ENCODE measurements at regions not wholly inside any gene's neighbourhood (a gene's known extent, or its start where the extent isn't known, plus 50 kb on each side); places are given as distances from the start of the nearest gene placed in this dataset.

- no peak overlapping the region for H3K4me3 Mint-ChIP-seq
- no peak overlapping the region for H3K27ac Mint-ChIP-seq
- no peaks in the 10 kb centered on the region for H3K36me3 Mint-ChIP-seq (ENCODE audit: low read depth)
- peaks cover 8% of the 10 kb centered on the region for H3K9me3 Mint-ChIP-seq
- H3K4me1 Mint-ChIP-seq = no peaks in the 10 kb centered on the region
- ChIA-PET POLR2A (no interaction called here), CTCF (no interaction called here)
- H3K27me3 Mint-ChIP-seq = no peaks in the 10 kb centered on the region
- DNase-seq = no peak
Measured at GRCh38 chr6:164321297-164321696, 906.8 kb downstream of the QKI start.

GRCh38 chr6:164315376-164315775 is 900.9 kb downstream of the QKI start:
- Mint-ChIP-seq H3K4me1 (no peaks in the 10 kb centered on the region), H3K27ac (no peak overlapping the region), H3K9me3 (no peaks in the 10 kb centered on the region), H3K4me3 (no peak overlapping the region), H3K27me3 (no peaks in the 10 kb centered on the region), H3K36me3 (ENCODE audit: low read depth) (no peaks in the 10 kb centered on the region)
- ChIA-PET POLR2A (no interaction called here), CTCF (no interaction called here)
- no peak for DNase-seq

GRCh38 chr6:164308339-164308738 is 893.8 kb downstream of the QKI start:
- POLR2A ChIA-PET = no interaction called here
- CTCF ChIA-PET = no interaction called here
- Mint-ChIP-seq H3K4me1 (no peaks in the 10 kb centered on the region), H3K4me3 (no peak overlapping the region), H3K27ac (no peak overlapping the region), H3K9me3 (peaks cover 2% of the 10 kb centered on the region), H3K36me3 (ENCODE audit: low read depth) (no peaks in the 10 kb centered on the region), H3K27me3 (no peaks in the 10 kb centered on the region)
- DNase-seq = no peak

GRCh38 chr6:164303102-164303964 is 888.8 kb downstream of the QKI start:
- H3K27me3 Mint-ChIP-seq = no peaks in the 10 kb centered on the region
- no peaks in the 10 kb centered on the region for H3K36me3 Mint-ChIP-seq (ENCODE audit: low read depth)
- CTCF ChIA-PET = no interaction called here
- POLR2A ChIA-PET = no interaction called here
- no peak overlapping the region for H3K27ac Mint-ChIP-seq
- peaks cover 5% of the 10 kb centered on the region for H3K9me3 Mint-ChIP-seq
- no peaks in the 10 kb centered on the region for H3K4me1 Mint-ChIP-seq
- no peak for DNase-seq
- H3K4me3 Mint-ChIP-seq = no peak overlapping the region

GRCh38 chr6:164296411-164296810 is 881.9 kb downstream of the QKI start:
- Mint-ChIP-seq H3K27me3 (no peaks in the 10 kb centered on the region), H3K9me3 (peaks cover 3% of the 10 kb centered on the region), H3K4me3 (no peak overlapping the region), H3K4me1 (no peaks in the 10 kb centered on the region), H3K36me3 (ENCODE audit: low read depth) (no peaks in the 10 kb centered on the region), H3K27ac (no peak overlapping the region)
- POLR2A ChIA-PET = no interaction called here
- DNase-seq = no peak
- CTCF ChIA-PET = no interaction called here

- Mint-ChIP-seq H3K27me3 (no peaks in the 10 kb centered on the region), H3K4me3 (no peak overlapping the region), H3K4me1 (no peaks in the 10 kb centered on the region), H3K27ac (no peak overlapping the region), H3K9me3 (peaks cover 5% of the 10 kb centered on the region), H3K36me3 (ENCODE audit: low read depth) (no peaks in the 10 kb centered on the region)
- POLR2A ChIA-PET = no interaction called here
- CTCF ChIA-PET = no interaction called here
- no peak for DNase-seq
Measured at GRCh38 chr6:164294047-164294784, 879.7 kb downstream of the QKI start.

- H3K27me3 Mint-ChIP-seq = no peaks in the 10 kb centered on the region
- H3K4me3 Mint-ChIP-seq = no peak overlapping the region
- no peak for DNase-seq
- ChIA-PET POLR2A (no interaction called here), CTCF (no interaction called here)
- no peaks in the 10 kb centered on the region for H3K4me1 Mint-ChIP-seq
- H3K9me3 Mint-ChIP-seq = peaks cover 6% of the 10 kb centered on the region
- no peaks in the 10 kb centered on the region for H3K36me3 Mint-ChIP-seq (ENCODE audit: low read depth)
- H3K27ac Mint-ChIP-seq = no peak overlapping the region
Measured at GRCh38 chr6:164291224-164291623, 876.7 kb downstream of the QKI start.

GRCh38 chr6:164290101-164290500 is 875.6 kb downstream of the QKI start:
- no peak for DNase-seq
- ChIA-PET CTCF (no interaction called here), POLR2A (no interaction called here)
- H3K27ac Mint-ChIP-seq = no peak overlapping the region
- no peak overlapping the region for H3K4me3 Mint-ChIP-seq
- H3K27me3 Mint-ChIP-seq = no peaks in the 10 kb centered on the region
- peaks cover 6% of the 10 kb centered on the region for H3K9me3 Mint-ChIP-seq
- no peaks in the 10 kb centered on the region for H3K4me1 Mint-ChIP-seq
- H3K36me3 Mint-ChIP-seq (ENCODE audit: low read depth) = no peaks in the 10 kb centered on the region

GRCh38 chr6:164286011-164286410 is 871.5 kb downstream of the QKI start:
- no peaks in the 10 kb centered on the region for H3K27me3 Mint-ChIP-seq
- CTCF ChIA-PET = no interaction called here

GRCh38 chr6:164283574-164283973 is 869.1 kb downstream of the QKI start:
- Mint-ChIP-seq H3K4me3 (no peak overlapping the region), H3K27ac (no peak overlapping the region), H3K4me1 (no peaks in the 10 kb centered on the region), H3K27me3 (no peaks in the 10 kb centered on the region), H3K9me3 (peaks cover 7% of the 10 kb centered on the region), H3K36me3 (ENCODE audit: low read depth) (no peaks in the 10 kb centered on the region)
- POLR2A ChIA-PET = no interaction called here
- CTCF ChIA-PET = no interaction called here
- no peak for DNase-seq

More at GRCh38 chr6:164286011-164286410, 871.5 kb downstream of the QKI start:
- Mint-ChIP-seq H3K4me3 (no peak overlapping the region), H3K9me3 (peaks cover 6% of the 10 kb centered on the region), H3K4me1 (no peaks in the 10 kb centered on the region), H3K36me3 (ENCODE audit: low read depth) (no peaks in the 10 kb centered on the region), H3K27ac (no peak overlapping the region)
- POLR2A ChIA-PET = no interaction called here
- no peak for DNase-seq

- Mint-ChIP-seq H3K4me3 (no peak overlapping the region), H3K27me3 (no peaks in the 10 kb centered on the region), H3K36me3 (ENCODE audit: low read depth) (no peaks in the 10 kb centered on the region), H3K27ac (no peak overlapping the region), H3K9me3 (peaks cover 9% of the 10 kb centered on the region), H3K4me1 (no peaks in the 10 kb centered on the region)
- DNase-seq = no peak
- CTCF ChIA-PET = no interaction called here
- POLR2A ChIA-PET = no interaction called here
Measured at GRCh38 chr6:164276211-164276610, 861.7 kb downstream of the QKI start.

GRCh38 chr6:164275773-164276172 is 861.3 kb downstream of the QKI start:
- POLR2A ChIA-PET = no interaction called here
- no peak overlapping the region for H3K4me3 Mint-ChIP-seq
- CTCF ChIA-PET = no interaction called here
- H3K27me3 Mint-ChIP-seq = no peaks in the 10 kb centered on the region
- peaks cover 9% of the 10 kb centered on the region for H3K9me3 Mint-ChIP-seq
- H3K27ac Mint-ChIP-seq = no peak overlapping the region
- H3K4me1 Mint-ChIP-seq = no peaks in the 10 kb centered on the region
- no peaks in the 10 kb centered on the region for H3K36me3 Mint-ChIP-seq (ENCODE audit: low read depth)
- no peak for DNase-seq

- ChIA-PET POLR2A (no interaction called here), CTCF (no interaction called here)
- Mint-ChIP-seq H3K4me1 (no peaks in the 10 kb centered on the region), H3K27ac (no peak overlapping the region), H3K36me3 (ENCODE audit: low read depth) (no peaks in the 10 kb centered on the region), H3K4me3 (no peak overlapping the region), H3K27me3 (no peaks in the 10 kb centered on the region), H3K9me3 (peaks cover 6% of the 10 kb centered on the region)
- no peak for DNase-seq
Measured at GRCh38 chr6:164274493-164274892, 860.0 kb downstream of the QKI start.

GRCh38 chr6:164273491-164273890 is 859.0 kb downstream of the QKI start:
- POLR2A ChIA-PET = no interaction called here
- Mint-ChIP-seq H3K27ac (no peak overlapping the region), H3K4me3 (no peak overlapping the region), H3K36me3 (ENCODE audit: low read depth) (no peaks in the 10 kb centered on the region), H3K27me3 (no peaks in the 10 kb centered on the region), H3K9me3 (peaks cover 3% of the 10 kb centered on the region), H3K4me1 (no peaks in the 10 kb centered on the region)
- DNase-seq = no peak
- CTCF ChIA-PET = no interaction called here
